Muscle layer of duodenum (tissue), 2 donors: ENCODE measurements at regions not wholly inside any gene's neighbourhood (a gene's known extent, or its start where the extent isn't known, plus 50 kb on each side); places are given as distances from the start of the nearest gene placed in this dataset.

ENCODE experiments used
- H3K27ac ChIP-seq: one replicate; pipeline ENCODE4 v1.7.0; 2013; ENCODE audit warnings: mild to moderate bottlenecking, low read length
- H3K27me3 ChIP-seq: one replicate; pipeline ENCODE4 v1.7.0; 2013; ENCODE audit warnings: low read depth, mild to moderate bottlenecking, control low read depth, low read length
- H3K36me3 ChIP-seq, 2 donors: one replicate each; pipeline ENCODE4 v1.7.0; 2013; ENCODE audit warnings: low read length in 2 of 2, control low read depth in 1 of 2, mild to moderate bottlenecking in 1 of 2; ENCODE audit not compliant: insufficient read depth in 2 of 2, control insufficient read depth in 1 of 2
- H3K4me1 ChIP-seq, 2 donors: one replicate each; pipeline ENCODE4 v1.7.0; 2013; ENCODE audit warnings: low read length in 2 of 2, mild to moderate bottlenecking in 2 of 2, control low read depth in 1 of 2, moderate library complexity in 1 of 2; ENCODE audit not compliant: insufficient read depth in 2 of 2, control insufficient read depth in 1 of 2
- H3K4me3 ChIP-seq, 2 donors: one replicate each; pipeline ENCODE4 v1.7.0; 2013; ENCODE audit warnings: low read length in 2 of 2, low read depth in 1 of 2, mild to moderate bottlenecking in 1 of 2
- H3K9me3 ChIP-seq, 2 donors: one replicate each; pipeline ENCODE4 v1.7.0; 2013; ENCODE audit warnings: low read length in 2 of 2, control low read depth in 1 of 2, mild to moderate bottlenecking in 1 of 2; ENCODE audit not compliant: control insufficient read depth in 1 of 2
- donor health status: healthy.

DNA sequence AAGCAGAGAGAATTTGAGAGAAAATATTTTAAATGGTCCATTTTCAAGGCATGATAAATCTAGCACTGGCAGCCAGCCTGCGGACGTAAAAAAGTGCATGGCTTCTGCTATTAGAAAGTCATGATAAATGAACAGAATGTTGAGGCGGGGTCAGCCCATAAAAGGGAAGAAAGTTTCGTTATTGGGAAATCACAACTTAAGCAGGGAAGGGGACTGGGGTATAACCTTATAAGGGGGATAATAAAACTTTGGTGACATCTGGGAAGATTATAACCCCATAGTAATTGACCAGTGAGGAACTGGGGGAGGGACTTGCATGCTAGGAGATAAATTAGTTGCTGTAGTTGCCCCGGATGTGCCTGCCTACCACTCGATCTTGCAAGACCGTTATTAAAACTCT, 88.4 kb upstream of the PLSCR4 start:
- Histone ChIP-seq H3K36me3 (no peaks in the 10 kb centered on the region), H3K4me1 (no peaks in the 10 kb centered on the region), H3K27ac (no peak overlapping the region), H3K27me3 (no peaks in the 10 kb centered on the region), H3K9me3 (no peaks in the 10 kb centered on the region), H3K4me3 (no peak overlapping the region)

DNA sequence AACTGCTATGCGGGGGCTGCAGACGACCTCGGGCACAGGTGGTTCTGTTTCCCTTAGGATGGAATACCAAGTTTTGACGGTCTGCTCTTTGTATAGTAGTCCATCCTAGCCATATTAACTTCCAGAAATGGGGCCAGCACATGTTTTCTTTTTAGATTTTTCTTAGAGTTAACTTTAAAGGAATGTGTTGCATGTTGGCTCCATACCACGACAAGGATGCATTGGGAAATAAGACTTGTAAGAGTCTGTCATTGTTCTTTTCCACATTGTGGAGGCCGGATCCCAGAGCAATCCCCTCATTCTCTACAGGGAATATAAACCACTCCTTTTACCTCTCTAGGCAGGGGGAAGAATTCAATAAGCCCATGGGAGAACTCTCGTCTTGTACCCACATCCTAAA, 87.1 kb upstream of the PLSCR4 start:
- Histone ChIP-seq H3K36me3 (no peaks in the 10 kb centered on the region), H3K27me3 (no peaks in the 10 kb centered on the region), H3K4me1 (no peaks in the 10 kb centered on the region), H3K27ac (no peak overlapping the region), H3K9me3 (no peaks in the 10 kb centered on the region), H3K4me3 (no peak overlapping the region)

DNA sequence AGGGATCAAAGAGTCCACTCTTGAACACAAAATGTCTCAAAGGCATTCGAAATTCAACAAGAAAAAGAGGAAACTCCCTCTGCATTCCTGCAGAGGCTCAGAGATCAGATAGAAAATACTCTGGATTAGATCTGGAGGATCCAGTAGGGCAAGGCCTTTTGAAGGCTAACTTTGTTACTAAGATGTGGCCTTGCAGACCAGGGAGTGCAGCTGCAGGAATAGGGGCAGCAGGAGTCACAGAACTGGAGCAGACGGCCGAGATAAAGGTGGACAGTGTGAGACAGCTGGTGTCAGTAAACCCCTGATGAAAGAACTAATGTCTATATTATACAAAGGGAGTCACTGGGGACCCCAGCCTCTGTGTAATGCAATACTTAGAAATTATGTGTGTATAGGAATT, 84.5 kb upstream of the PLSCR4 start:
- Histone ChIP-seq H3K9me3 (no peaks in the 10 kb centered on the region), H3K27me3 (no peaks in the 10 kb centered on the region), H3K27ac (no peak overlapping the region), H3K4me1 (no peaks in the 10 kb centered on the region), H3K4me3 (no peak overlapping the region), H3K36me3 (no peaks in the 10 kb centered on the region)

DNA sequence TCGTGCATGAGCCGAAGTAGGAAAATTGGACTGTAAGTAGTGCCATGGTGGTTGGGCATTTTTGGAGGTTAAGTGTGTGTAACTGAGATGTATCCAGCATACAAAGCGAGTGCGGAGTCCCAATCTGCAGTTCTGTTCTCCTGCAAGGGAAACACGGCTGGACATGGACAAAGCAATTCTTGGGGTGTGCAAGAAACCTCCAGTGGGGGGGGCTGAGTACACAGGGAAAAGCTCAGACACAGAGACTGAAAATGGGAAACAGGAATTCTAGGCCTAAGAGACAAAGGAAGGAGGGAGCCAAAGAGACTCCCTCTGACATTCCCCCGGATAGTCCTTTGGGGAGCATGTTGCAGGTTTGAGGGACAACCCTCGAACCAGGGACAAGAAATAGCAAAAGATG, 83.2 kb upstream of the PLSCR4 start:
- no peaks in the 10 kb centered on the region for H3K9me3 ChIP-seq
- no peaks in the 10 kb centered on the region for H3K4me1 ChIP-seq
- no peaks in the 10 kb centered on the region for H3K27me3 ChIP-seq
- no peaks in the 10 kb centered on the region for H3K36me3 ChIP-seq
- H3K27ac ChIP-seq = no peak overlapping the region
- H3K4me3 ChIP-seq = no peak overlapping the region

DNA sequence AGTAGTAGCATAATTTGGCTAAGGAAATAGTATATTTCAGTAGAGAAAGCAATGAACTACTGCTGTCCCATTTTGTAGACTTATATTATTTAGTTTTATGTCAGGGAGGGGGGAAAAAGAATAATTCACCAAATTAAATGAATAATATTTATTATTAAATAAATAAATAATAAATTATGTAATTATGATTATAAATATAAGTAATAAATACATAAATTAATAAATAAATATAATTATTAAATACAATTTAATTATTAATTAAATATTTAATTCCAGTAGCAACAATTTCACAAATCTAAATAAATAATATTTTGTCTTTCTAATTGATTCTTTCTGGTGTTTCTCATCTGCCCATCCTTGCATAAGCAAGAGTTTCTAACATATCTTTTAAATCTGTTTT, 81.1 kb upstream of the PLSCR4 start:
- H3K9me3 ChIP-seq = no peaks in the 10 kb centered on the region
- no peaks in the 10 kb centered on the region for H3K36me3 ChIP-seq
- H3K27ac ChIP-seq = no peak overlapping the region
- no peak overlapping the region for H3K4me3 ChIP-seq
- H3K27me3 ChIP-seq = no peaks in the 10 kb centered on the region
- H3K4me1 ChIP-seq = no peaks in the 10 kb centered on the region

DNA sequence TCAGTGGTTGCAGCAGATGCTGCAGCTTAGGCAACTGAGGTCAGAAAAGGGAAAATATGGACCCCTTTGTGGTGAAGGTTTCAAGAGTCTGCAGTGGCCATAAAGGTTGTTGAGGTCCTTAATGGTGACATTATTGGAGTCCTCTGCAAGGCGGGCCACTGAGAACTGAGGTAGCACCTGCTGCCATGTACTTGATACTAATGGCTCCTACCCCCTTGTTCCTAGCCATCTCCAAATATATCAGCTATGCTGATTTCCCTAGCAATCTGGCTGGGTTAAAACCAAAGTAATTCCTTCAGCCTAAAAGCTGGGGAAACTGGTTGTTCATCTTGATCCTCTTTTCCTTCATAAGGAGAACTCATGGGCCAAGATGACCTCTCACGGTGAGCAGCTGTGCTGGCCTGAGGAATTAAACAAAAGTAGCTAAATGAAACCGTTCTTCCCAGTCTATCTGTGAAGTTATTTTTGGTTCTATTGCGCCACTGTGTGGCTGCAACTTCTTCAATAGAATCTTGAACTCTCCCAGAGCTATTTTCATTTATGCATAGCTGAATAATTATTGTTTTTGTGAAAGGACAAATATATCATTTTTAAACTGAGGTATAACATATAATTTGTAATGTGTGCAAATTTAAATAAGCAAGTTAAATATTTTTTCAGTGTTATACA, 76.1 kb upstream of the PLSCR4 start:
- H3K27ac ChIP-seq = no peak overlapping the region
- H3K9me3 ChIP-seq = no peaks in the 10 kb centered on the region
- H3K36me3 ChIP-seq = no peaks in the 10 kb centered on the region
- no peaks in the 10 kb centered on the region for H3K27me3 ChIP-seq
- no peaks in the 10 kb centered on the region for H3K4me1 ChIP-seq
- H3K4me3 ChIP-seq = no peak overlapping the region

DNA sequence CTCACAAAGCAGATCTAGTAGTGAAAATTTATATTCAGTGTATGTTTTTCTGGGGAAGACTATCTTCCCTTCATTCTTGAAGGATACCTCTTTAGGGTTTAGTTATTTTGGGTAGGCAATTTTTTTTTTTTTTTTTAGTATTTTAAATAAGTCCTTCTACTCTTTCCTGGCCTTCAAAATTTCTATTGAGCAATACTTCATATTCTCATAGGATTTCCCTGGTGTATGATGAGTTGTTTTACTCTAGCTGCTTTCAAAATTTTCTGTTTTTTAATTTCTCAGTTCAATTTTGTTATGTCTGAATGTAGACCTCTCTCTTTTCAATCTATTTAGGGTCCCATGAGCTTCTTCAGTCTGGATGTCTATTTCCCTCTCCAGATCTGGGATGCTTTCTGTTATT, 74.3 kb upstream of the PLSCR4 start:
- Histone ChIP-seq H3K4me1 (no peaks in the 10 kb centered on the region), H3K36me3 (no peaks in the 10 kb centered on the region), H3K27me3 (no peaks in the 10 kb centered on the region), H3K4me3 (no peak overlapping the region), H3K27ac (no peak overlapping the region), H3K9me3 (no peaks in the 10 kb centered on the region)

DNA sequence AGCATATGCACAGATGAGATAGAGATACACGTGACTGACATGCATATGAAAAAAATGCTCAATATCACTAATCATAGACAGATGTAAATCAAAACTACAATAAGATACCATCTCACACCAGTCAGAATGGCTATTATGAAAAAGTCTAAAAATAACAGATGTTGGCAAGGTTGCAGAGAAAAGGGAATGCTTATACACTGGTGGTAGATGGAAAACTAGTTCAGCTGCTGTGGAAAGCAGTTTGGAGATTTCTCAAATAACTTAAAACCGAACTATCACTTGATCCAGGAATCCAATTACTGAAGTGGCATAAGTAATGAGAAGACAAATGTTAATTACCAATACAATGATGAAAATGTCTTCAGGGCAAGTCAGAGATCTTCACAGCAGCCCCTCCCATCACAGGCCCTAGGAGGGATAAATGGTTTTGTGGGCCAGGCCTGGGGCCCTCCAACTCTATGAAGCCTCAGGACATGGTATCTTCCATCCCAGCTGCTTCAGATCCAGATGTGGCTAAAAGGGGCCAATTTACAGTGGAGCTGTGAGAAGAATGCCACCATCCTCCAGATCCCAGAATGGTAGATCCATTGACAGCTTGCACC, 71.4 kb upstream of the PLSCR4 start:
- Histone ChIP-seq H3K4me3 (no peak overlapping the region), H3K36me3 (no peaks in the 10 kb centered on the region), H3K9me3 (no peaks in the 10 kb centered on the region)

DNA sequence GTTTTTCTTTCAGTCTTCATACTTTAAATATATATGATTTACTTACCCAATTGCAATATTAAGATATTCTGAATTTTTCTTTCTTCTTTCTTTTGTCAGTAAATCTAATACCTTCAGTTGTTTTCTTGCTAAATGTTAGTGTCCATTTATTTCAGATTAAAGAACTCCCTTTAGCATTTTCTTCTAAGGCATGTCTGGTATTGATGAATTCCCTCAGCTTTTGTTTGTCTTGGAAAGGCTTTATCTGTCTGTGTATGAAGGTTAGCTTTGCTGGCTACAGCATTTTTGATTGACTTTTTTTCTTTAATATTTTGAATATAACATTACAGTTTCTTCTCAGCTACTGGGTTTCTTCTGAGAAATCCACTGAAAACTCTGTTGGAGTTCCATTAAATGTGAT, 64.0 kb upstream of the PLSCR4 start:
- Histone ChIP-seq H3K9me3 (no peaks in the 10 kb centered on the region), H3K4me3 (no peak overlapping the region), H3K27me3 (no peaks in the 10 kb centered on the region), H3K36me3 (no peaks in the 10 kb centered on the region), H3K4me1 (no peaks in the 10 kb centered on the region), H3K27ac (no peak overlapping the region)

More for the DNA sequence above, 71.4 kb upstream of the PLSCR4 start:
- no peaks in the 10 kb centered on the region for H3K4me1 ChIP-seq
- H3K27ac ChIP-seq = no peak overlapping the region
- H3K27me3 ChIP-seq = no peaks in the 10 kb centered on the region

DNA sequence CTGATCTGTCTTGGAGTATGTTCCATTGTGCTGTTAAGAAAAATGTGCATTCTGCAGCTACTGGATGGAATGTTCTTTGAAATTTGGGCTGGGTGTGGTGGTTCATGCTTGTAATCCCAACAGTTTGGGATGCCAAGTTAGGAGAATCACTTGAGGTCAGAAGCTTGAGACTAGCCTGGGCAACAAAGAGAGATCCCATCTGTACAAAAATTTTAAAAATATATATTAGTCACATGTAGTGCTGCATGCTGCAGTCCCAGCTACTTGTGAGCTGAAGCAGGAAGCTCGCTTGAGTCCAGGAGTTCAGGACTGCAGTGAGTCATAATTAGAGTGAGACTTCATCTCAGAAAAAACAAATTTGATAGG, 62.8 kb upstream of the PLSCR4 start:
- Histone ChIP-seq H3K36me3 (no peaks in the 10 kb centered on the region), H3K27ac (no peak overlapping the region), H3K27me3 (no peaks in the 10 kb centered on the region), H3K4me3 (no peak overlapping the region), H3K9me3 (no peaks in the 10 kb centered on the region), H3K4me1 (peaks cover 0 to 3% of the 10 kb centered on the region in 2 donors)

DNA sequence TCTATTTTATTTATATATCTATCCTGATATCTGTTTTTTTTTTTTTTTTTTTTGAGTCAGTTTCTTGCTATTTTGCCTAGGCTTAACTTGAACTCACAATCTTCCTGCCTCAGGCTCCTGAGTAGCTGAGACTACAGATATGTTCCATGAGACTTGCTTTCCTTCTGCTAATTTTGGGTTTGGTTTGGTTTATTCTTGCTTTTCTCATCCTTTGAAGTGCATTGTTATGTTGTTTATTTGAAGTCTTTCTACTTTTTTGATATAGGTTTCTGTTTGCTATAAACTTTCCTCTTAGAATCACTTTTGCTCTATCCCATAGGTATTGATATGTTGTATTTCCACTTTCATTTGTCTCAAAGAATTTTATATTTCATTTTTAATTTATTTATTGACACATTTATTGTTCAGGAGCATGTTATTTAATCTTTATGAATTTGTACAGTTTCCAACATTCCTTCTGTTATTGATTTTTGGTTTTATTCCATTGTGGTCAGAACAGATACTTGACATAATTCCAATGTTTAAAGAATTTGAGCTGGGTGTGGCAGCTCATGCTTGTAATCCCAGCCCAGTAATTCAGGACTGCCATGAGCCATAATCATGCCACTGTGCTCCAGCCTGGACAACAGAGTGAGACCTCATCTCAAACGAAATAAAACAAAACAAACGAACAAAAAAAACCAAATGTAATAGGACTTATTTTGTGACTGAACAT, 62.3 kb upstream of the PLSCR4 start:
- H3K27ac ChIP-seq = no peak overlapping the region
- H3K27me3 ChIP-seq = no peaks in the 10 kb centered on the region
- H3K9me3 ChIP-seq = no peaks in the 10 kb centered on the region
- peaks cover 0 to 3% of the 10 kb centered on the region in 2 donors for H3K4me1 ChIP-seq
- H3K36me3 ChIP-seq = no peaks in the 10 kb centered on the region
- no peak overlapping the region for H3K4me3 ChIP-seq
